Parathyroid adenoma (tissue), 2 donors: ENCODE measurements at regions not wholly inside any gene's neighbourhood (a gene's known extent, or its start where the extent isn't known, plus 50 kb on each side); places are given as distances from the start of the nearest gene placed in this dataset.

Experiments
- H2AFZ ChIP-seq: fragments of 300-600 bp; sonication (generic); one replicate; pipeline ENCODE4 v1.7.0; 2017; ENCODE audit warnings: antibody characterized with exemption, mild to moderate bottlenecking
- H3K27ac ChIP-seq: fragments of 300-600 bp; sonication (generic); one replicate; pipeline ENCODE4 v1.7.0; 2017
- H3K27me3 ChIP-seq: fragments of 300-600 bp; sonication (generic); one replicate; pipeline ENCODE4 v1.7.0; 2017; ENCODE audit warnings: low read length; ENCODE audit not compliant: control insufficient read depth, insufficient read depth
- H3K36me3 ChIP-seq: fragments of 300-600 bp; sonication (generic); one replicate; pipeline ENCODE4 v1.7.0; 2017; ENCODE audit warnings: low read length; ENCODE audit not compliant: control insufficient read depth, insufficient read depth
- H3K4me1 ChIP-seq: fragments of 300-600 bp; sonication (generic); one replicate; pipeline ENCODE4 v1.7.0; 2017; ENCODE audit warnings: control low read depth
- H3K4me2 ChIP-seq: fragments of 300-600 bp; sonication (generic); one replicate; pipeline ENCODE4 v1.7.0; 2017; ENCODE audit warnings: low read length
- H3K4me3 ChIP-seq: fragments of 300-600 bp; sonication (generic); one replicate; pipeline ENCODE4 v1.7.0; 2017; ENCODE audit warnings: low read depth, low read length
- H3K79me2 ChIP-seq: fragments of 300-600 bp; sonication (generic); one replicate; pipeline ENCODE4 v1.7.0; 2017; ENCODE audit warnings: control low read depth
- H3K9ac ChIP-seq: fragments of 300-600 bp; sonication (generic); one replicate; pipeline ENCODE4 v1.7.0; 2017; ENCODE audit warnings: mild to moderate bottlenecking
- H3K9me3 ChIP-seq: fragments of 300-600 bp; sonication (generic); one replicate; pipeline ENCODE4 v1.7.0; 2017; ENCODE audit warnings: low read length; ENCODE audit not compliant: control insufficient read depth
- CTCF ChIP-seq: fragments of 300-600 bp; sonication (generic); IDR thresholded peaks from one replicate; pipeline ENCODE4 v1.7.0; 2017; ENCODE audit warnings: antibody characterized with exemption, mild to moderate bottlenecking
- donor health status: primary hyperparathyroidism.

- H3K36me3 ChIP-seq = no peaks in the 10 kb centered on the region
- H3K79me2 ChIP-seq = no peaks in the 10 kb centered on the region
- no peak for TF ChIP-seq CTCF
- no peak overlapping the region for H3K4me3 ChIP-seq
- H3K9me3 ChIP-seq = no peaks in the 10 kb centered on the region
- no peaks in the 10 kb centered on the region for H3K27me3 ChIP-seq
- no peak overlapping the region for H3K9ac ChIP-seq
- H3K4me2 ChIP-seq = no peak overlapping the region
- no peak overlapping the region for H2AFZ ChIP-seq
- no peak overlapping the region for H3K27ac ChIP-seq
- no peaks in the 10 kb centered on the region for H3K4me1 ChIP-seq
Measured at GRCh38 chr4:110953191-110953590, 330.3 kb upstream of the PITX2 start.

GRCh38 chr4:110953898-110954297, 331.0 kb upstream of the PITX2 start:
- Histone ChIP-seq H3K4me1 (no peaks in the 10 kb centered on the region), H3K4me2 (no peak overlapping the region), H3K9ac (no peak overlapping the region), H3K9me3 (no peaks in the 10 kb centered on the region), H3K27ac (no peak overlapping the region), H3K27me3 (no peaks in the 10 kb centered on the region), H3K79me2 (no peaks in the 10 kb centered on the region), H2AFZ (no peak overlapping the region), H3K4me3 (no peak overlapping the region), H3K36me3 (no peaks in the 10 kb centered on the region)
- no peak for TF ChIP-seq CTCF

- no peaks in the 10 kb centered on the region for H3K27me3 ChIP-seq
- H3K4me2 ChIP-seq = no peak overlapping the region
- no peak overlapping the region for H3K9ac ChIP-seq
- H3K36me3 ChIP-seq = no peaks in the 10 kb centered on the region
- H3K79me2 ChIP-seq = no peaks in the 10 kb centered on the region
- H3K9me3 ChIP-seq = no peaks in the 10 kb centered on the region
- no peak overlapping the region for H3K4me3 ChIP-seq
- no peak overlapping the region for H2AFZ ChIP-seq
- H3K27ac ChIP-seq = no peak overlapping the region
- TF ChIP-seq CTCF = no peak
- H3K4me1 ChIP-seq = no peaks in the 10 kb centered on the region
Measured at GRCh38 chr4:110955748-110956147, 332.9 kb upstream of the PITX2 start.

- Histone ChIP-seq H3K36me3 (no peaks in the 10 kb centered on the region), H3K4me1 (no peaks in the 10 kb centered on the region), H3K27me3 (no peaks in the 10 kb centered on the region), H3K4me2 (no peak overlapping the region), H3K9me3 (no peaks in the 10 kb centered on the region), H3K27ac (no peak overlapping the region), H2AFZ (no peak overlapping the region), H3K79me2 (no peaks in the 10 kb centered on the region), H3K4me3 (no peak overlapping the region), H3K9ac (no peak overlapping the region)
- TF ChIP-seq CTCF = no peak
Measured at GRCh38 chr4:110959041-110959643, 336.3 kb upstream of the PITX2 start.

- Histone ChIP-seq H3K9ac (no peak overlapping the region), H3K79me2 (no peaks in the 10 kb centered on the region), H3K4me3 (no peak overlapping the region), H3K27ac (no peak overlapping the region), H3K4me1 (no peaks in the 10 kb centered on the region), H3K27me3 (no peaks in the 10 kb centered on the region), H3K36me3 (no peaks in the 10 kb centered on the region), H2AFZ (no peak overlapping the region), H3K4me2 (no peak overlapping the region), H3K9me3 (no peaks in the 10 kb centered on the region)
- TF ChIP-seq CTCF = no peak
Measured at GRCh38 chr4:110961066-110961465, 338.2 kb upstream of the PITX2 start.
